ENCODE measurements at regions not wholly inside any gene's neighbourhood (a gene's known extent, or its start where the extent isn't known, plus 50 kb on each side); places are given as distances from the start of the nearest gene placed in this dataset.
A peak's percentile ranks its signal among the peaks of the same experiment; 100 is the strongest.

- DNase-seq (ENCODE audit: low spot score) (no peak), FAIRE-seq (no peak)
Measured at GRCh38 chr17:72208832-72209231, 88.0 kb downstream of the SOX9 start.

DNA sequence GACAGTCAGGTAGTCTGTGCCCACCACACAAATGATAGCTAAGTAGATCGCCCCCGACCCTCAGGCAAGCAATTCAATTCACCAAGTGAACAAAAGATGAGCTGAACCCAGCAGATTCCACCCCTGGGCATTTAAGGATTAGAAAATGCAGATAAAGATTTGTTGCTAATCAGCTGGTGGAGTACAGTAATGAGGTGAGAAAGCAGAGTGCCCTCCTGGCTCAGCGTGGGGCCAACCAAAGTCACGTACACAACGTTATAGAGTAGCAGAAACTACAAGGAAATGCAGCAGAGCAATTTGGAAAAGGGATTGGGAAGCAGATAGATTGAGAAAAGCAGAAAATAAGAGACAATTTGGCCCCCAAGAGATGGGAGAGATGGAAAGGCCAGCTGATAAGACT, 91.2 kb downstream of the SOX9 start:
- no peak for FAIRE-seq
- no peak for DNase-seq (ENCODE audit: low spot score)

GRCh38 chr17:72215490-72215889, 94.7 kb downstream of the SOX9 start:
- FAIRE-seq (no peak), DNase-seq (ENCODE audit: low spot score) (no peak)

GRCh38 chr17:72215928-72216327, 95.1 kb downstream of the SOX9 start:
- no peak for DNase-seq (ENCODE audit: low spot score)
- FAIRE-seq, result no peak

DNA sequence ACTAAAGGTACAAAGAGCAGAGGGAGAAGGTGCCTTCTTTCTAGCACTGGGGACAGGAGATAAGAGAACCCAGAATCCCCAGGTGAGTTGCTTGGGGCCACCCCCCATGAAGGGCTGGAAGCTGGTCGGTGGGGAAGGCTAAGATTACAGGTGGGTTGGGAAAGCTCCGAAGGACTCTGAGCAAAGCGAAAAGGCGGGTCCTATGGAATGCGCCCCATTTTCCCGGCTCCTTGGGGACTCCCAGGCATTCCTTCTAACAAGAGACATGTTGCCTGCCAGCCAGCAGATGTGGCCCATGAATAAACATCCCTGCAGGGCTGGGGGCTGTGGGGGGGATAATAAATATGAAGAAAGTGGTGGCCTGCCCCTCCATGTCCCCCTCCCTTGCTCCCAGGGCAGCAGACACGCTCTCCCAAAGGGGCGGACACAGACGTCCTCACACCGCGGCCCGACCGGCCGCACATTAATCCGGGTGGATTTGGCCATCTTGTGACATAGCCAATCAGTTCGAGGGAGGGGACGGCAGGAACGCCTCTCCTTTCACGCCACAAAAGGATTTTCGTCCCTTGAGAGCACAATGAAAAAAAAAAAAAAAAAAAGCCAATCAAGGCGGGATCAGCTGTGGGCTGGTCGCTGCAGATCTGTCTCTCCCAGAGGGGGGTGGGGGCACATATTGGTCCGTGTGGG, 98.5 kb downstream of the SOX9 start:
- FAIRE-seq, result no peak
- no peak for DNase-seq (ENCODE audit: low spot score)

DNA sequence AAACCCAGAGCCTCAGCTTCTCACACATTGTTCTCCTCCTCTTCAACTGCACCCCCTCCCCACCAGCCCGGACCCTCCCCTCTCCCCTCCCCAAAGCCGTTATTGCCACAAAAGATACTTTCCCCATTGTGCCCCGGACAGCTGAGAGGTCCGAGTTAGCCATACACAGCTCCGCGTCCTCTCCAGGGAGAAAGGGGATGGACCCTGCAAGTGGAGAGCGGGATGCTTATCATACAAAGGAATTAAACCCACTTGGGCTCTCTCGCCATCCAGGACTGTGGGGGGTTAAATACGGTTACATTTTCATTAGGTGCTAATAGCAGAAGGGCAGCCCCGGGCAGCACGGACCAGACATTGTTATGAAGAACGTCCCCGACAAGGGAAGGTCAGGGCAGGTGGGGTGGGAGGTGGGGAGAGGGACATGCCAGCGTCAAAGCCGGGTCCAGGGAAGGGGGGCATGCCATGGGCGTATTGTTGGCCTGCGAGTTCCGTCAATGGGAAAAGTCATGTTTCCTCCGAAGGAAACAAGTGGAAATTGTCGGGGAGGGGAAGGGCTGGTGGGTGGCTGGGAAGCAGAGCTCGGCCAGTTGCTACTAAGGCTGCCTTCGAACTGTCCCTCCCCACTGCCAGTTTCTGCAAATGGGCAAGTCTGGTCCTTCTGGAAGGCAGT, 99.1 kb downstream of the SOX9 start:
- DNase-seq (ENCODE audit: low spot score), result no peak
- no peak for FAIRE-seq

DNA sequence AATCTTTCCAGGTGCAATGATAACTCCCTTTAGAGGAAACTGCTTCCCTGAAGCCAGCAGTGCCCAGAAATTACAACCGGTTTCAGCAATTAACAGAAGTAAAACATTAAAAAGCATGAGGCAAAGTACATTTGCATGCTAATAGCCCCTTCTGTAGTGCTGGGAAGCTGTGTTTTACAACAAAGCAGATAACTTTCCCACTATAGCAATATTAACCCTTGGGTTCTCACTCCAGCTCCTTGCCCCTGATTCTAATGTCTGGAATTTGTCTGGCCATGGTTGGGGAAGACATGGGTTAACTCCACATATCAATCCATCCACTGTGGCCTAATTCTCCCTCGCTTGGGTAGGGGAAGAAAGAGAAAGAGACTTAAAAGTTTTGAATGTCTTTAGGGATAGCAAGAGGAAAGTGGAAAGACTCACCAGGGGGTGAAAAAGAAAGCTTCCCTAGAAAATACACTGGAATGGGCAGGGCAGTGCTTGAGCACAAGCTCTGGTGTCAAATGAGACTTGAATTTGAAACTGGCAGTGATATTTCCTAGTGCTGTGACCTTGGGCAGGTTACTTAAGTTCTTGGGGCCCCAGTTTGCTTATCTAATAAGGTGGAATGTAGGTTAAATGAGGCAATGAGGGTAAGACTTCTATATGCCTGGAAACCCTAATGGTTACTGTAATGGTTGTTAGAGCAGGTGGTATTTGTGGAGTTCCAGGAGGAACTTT, 102.0 kb downstream of the SOX9 start:
- FAIRE-seq, result no peak

DNA sequence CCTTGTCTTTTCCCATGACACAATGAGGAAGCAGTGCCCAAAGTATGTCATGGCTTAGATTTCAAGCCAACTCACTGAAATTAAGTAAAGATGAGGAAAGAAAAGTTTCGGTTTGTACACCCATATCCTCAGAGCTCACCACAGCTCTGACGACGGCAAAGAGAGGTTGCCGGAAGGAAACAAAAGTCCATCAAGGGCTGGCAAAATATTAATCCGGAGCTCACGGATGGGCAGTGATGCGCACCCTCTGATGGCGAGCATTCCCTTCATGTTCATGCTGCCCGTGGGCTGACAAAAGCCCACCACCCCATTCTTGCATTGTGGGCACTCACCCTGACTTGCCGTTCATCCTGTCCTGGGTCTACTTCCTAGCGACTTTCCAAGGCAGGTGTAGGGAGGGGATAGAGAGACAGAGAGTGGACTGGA, 103.1 kb downstream of the SOX9 start:
- peak; percentile 65 for DNase-seq (ENCODE audit: low spot score)
- FAIRE-seq, result peak; percentile 83

More for the DNA sequence above, 102.0 kb downstream of the SOX9 start:
- DNase-seq (ENCODE audit: low spot score), result no peak

- DNase-seq (ENCODE audit: low spot score) (no peak), FAIRE-seq (no peak)
Measured at GRCh38 chr17:72226322-72226721, 105.5 kb downstream of the SOX9 start.

- FAIRE-seq, result no peak
- no peak for DNase-seq (ENCODE audit: low spot score)
Measured at GRCh38 chr17:72233986-72234385, 113.2 kb downstream of the SOX9 start.

DNA sequence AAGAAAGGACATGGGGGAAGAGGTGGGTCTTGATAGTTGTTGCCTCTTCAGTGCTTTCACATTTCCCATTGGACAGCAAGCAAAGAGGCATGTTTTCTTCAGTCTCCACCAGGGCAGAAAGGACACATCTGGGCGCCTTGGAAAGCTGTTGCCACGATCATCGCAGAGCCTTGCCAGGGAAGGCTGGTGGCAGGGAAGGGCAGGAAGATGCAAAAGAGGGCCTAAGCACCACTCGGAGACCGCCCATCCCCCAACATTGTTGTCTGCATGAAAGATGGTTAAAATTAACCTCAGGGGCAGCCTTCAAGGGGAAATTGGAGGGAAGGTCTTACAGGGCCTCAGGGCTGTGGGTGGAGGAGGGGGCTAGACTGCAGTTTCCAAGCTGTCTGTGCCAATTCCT, 114.2 kb downstream of the SOX9 start:
- no peak for DNase-seq (ENCODE audit: low spot score)
- FAIRE-seq, result no peak

DNA sequence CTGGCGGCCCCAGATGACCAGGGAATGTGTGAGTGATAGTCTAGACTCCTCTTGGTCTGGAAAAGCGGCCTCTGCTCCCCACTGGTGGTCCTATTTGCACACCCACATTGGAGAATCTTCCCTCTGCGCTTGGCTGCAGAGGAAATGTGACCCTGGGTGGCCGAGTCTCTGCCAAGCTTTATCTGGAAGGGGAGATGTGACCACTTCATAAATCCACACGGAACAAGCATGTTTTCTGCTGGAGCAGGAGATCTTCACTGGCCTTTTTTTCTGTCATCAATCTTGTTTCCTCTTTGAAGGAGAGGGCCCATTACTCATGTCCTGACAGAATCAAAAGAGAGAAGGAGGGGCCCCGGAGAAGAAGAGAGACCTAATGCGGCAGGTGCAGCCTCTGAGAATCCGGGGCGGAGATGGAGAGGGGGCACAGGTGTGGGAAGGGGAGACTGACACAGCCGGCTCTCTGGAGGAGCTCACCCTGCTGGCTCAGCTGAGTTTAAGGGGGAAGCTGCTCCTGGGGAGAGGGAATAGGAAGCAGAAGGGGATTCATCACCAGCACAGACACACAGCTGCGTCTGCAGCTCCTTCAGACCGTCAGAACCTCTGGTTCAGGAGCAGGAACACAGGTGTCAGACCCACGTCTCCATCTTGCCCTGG, 116.3 kb downstream of the SOX9 start:
- FAIRE-seq (no peak), DNase-seq (ENCODE audit: low spot score) (no peak)

DNA sequence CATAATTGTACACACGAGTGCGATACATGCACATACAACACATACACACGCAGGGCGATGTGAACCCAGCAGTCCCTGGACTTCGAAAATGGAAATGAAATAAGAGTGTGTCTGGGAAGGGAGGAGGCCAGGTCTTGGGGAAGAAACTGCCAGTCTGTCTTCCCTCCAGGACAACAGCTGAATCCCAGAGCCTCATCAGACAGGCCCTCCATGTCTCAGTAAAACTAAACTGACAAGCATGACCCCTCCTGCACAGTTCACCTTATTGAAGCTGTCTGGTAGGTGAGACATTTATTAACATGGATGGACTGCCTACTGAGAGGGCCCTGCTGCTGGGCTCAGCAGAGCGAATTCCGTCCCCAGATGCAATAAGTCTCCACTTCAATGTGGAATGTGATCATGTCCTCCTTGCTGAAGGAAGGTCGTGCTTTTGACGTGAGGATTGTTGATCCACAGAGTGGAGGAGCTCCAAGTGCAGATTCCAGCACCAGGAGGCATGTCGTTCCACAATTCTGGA, 117.4 kb downstream of the SOX9 start:
- FAIRE-seq (no peak), DNase-seq (ENCODE audit: low spot score) (no peak)

- DNase-seq (ENCODE audit: low spot score), result no peak
- no peak for FAIRE-seq
Measured at GRCh38 chr17:72239548-72239947, 118.7 kb downstream of the SOX9 start.

DNA sequence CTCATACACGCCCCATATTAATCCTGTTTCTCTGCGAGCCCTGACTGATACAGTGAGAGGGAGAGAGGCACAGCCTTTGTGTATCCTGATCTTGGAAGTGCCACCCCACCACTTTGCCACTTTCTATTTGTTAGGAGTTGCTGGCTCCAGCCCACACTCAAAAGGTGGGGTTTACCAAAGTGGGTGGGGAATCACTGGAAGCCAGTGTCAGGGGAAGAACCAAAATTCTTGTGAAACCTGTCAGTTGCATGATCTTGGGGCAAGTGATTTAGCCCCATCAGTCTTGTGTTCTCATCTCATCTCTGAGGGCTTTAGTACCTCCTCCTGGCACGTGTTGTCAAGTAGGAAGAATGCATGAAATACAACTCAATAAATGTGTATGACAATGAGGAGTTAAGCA, 119.5 kb downstream of the SOX9 start:
- FAIRE-seq (no peak), DNase-seq (ENCODE audit: low spot score) (no peak)

DNA sequence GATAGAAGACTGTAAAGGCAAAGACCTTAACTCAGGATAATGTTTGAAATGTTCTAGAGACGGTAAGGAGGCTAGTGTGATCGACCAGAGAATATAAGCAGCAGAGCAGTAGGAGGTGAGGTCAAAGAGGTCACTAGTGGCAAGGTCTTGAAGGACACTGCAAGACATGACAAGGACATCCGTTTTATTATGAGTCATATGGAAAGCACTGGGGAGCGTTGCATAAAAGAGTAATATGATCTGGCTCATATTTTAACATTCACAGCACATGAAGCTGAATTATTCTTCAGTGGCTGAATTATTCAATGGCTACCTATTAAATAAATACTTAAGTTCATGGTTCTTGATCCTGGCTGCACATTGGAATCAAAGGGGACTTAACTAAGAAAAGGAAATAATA, 123.7 kb downstream of the SOX9 start:
- DNase-seq (ENCODE audit: low spot score) (no peak), FAIRE-seq (no peak)

DNA sequence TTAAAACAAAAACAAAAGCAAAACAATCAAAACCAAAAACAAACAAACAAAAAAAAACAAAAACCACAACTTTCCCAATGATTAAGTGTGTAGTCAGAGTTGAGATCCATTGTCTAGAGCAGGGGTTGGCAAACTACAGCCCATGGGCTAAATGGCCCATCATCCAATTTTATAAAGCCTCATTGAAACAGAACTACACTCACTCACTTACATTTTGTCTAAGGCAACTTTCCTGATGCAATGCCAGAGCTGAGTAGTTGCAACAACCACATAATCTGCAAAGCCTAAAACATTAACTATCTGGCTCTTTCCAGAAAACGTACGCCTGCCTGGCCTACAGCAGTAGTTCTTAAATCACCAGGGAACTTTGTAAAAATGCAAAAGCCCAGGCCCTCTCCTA, 124.1 kb downstream of the SOX9 start:
- no peak for DNase-seq (ENCODE audit: low spot score)
- no peak for FAIRE-seq

DNA sequence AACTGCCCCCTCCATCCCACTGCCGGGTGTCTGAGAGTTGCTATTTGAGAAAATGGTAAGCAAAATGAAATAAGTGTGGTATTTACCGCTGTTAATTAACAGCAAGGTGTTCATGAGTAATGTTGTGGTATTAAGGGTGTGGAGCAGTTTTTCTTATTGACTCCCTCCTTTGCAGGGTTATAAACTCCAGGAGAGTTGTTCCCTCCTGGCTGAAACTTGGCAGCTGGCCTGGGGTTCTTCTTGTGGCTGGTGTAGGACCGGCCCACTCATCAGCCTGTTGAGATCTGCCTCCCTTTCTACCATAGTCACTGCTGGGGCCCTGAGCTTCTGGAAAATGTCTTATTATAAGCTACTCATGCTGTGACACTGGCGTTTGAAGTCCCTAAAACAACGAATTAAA, 128.6 kb downstream of the SOX9 start:
- no peak for FAIRE-seq
- DNase-seq (ENCODE audit: low spot score), result no peak

DNA sequence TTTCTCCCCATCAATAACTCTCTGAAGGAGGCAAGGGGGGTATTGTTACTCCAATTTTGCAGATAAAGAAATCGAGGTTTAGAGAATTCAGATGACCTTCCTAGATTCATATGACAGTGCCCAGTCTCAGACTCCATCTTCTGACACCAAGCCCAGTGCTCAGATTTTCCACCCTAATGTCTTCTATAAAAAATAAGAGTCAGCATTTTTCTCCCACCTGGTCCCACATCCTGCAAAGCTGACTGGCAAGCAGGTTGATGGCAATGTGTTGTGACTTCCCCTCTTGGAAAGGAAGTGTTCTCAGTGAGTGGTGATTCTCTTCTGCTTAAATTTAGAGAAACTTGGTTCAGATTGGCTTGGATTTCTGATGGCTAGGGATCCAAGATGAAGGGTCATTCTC, 129.4 kb downstream of the SOX9 start:
- DNase-seq (ENCODE audit: low spot score), result no peak
- no peak for FAIRE-seq

GRCh38 chr17:72253597-72253996, 132.8 kb downstream of the SOX9 start:
- no peak for FAIRE-seq
- no peak for DNase-seq (ENCODE audit: low spot score)

- no peak for FAIRE-seq
- DNase-seq (ENCODE audit: low spot score), result no peak
Measured at GRCh38 chr17:72254808-72255449, 134.1 kb downstream of the SOX9 start.
